ENCODE measurements at regions not wholly inside any gene's neighbourhood (a gene's known extent, or its start where the extent isn't known, plus 50 kb on each side); places are given as distances from the start of the nearest gene placed in this dataset.

GRCh38 chr22:22345781-22346180, 101.2 kb downstream of the VPREB1 start:
- TF ChIP-seq POLR2A (IDR thresholded peaks at IDR 0.05; ENCODE audit: low read length) (no peak), GATA1 (IDR thresholded peaks at IDR 0.05; ENCODE audit: low read depth, low read length) (no peak)
